GM10266 (cell line): ENCODE measurements at regions not wholly inside any gene's neighbourhood (a gene's known extent, or its start where the extent isn't known, plus 50 kb on each side); places are given as distances from the start of the nearest gene placed in this dataset.
"Not testable (repeated sequence)": the region's sequence is repeated elsewhere in the genome, so short reads cannot be mapped to it uniquely, and the experiment has no call there.

Experiments
- DNase-seq: peaks from one replicate; pipeline ENCODE4 v3.0.0; 2012; ENCODE audit errors: extremely low spot score
- TF ChIP-seq, protein P1 (sequence below): IDR thresholded peaks from 2 replicates; pipeline ENCODE4 v1.5.1; 2012; ENCODE audit warnings: mild to moderate bottlenecking, low read depth; ENCODE audit not compliant: control insufficient read depth, insufficient read depth; ENCODE audit errors: missing control alignments

DNA sequence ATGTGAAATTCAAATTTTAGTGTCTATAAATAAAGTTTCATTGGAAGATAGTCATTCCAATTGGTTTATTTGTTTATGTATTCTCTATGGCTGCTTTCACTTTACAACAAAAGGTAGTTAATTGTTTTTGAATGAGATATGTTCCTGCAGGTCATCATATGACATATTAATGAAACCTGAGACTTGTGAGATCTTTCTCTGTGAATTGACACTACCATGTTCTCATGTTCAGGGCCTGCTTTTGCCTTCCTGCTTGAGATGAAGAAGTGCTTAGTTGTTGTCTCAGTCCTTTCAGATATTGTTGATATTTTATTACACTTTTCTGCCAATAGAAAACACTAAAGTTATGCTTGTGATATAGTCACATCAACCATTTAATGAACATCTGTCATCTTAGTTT is 132.5 kb downstream of the UTRN start:
- TF ChIP-seq, protein P1, sequence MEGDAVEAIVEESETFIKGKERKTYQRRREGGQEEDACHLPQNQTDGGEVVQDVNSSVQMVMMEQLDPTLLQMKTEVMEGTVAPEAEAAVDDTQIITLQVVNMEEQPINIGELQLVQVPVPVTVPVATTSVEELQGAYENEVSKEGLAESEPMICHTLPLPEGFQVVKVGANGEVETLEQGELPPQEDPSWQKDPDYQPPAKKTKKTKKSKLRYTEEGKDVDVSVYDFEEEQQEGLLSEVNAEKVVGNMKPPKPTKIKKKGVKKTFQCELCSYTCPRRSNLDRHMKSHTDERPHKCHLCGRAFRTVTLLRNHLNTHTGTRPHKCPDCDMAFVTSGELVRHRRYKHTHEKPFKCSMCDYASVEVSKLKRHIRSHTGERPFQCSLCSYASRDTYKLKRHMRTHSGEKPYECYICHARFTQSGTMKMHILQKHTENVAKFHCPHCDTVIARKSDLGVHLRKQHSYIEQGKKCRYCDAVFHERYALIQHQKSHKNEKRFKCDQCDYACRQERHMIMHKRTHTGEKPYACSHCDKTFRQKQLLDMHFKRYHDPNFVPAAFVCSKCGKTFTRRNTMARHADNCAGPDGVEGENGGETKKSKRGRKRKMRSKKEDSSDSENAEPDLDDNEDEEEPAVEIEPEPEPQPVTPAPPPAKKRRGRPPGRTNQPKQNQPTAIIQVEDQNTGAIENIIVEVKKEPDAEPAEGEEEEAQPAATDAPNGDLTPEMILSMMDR: no peak
- no peak for DNase-seq

DNA sequence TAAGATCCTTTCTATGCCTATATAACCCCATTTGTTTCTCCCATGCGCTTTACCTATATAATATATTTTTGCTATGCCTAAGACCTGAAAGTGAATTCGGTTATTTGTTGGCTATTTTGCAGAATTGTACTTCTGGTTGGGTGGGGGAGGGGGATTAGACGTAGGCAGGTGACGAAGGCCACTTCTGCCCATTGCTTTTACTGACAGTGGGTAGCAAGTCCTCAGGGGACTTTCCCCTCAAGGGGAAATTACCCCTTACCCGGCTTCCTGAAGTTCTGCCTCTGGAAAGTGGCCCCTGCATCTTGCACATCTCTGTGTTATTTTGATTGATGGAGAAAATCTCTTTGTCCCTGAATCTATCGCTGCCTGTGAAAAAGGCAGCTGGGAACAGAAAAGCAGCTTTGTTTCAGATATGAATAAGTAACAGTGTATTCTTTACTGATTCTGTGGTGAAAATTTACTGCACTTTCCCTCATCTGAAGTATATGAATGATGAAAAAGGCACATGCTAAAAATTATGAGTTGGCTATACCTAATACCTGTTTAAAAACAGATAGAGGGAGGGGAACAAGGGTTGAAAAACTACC is 133.9 kb downstream of the UTRN start:
- no peak for DNase-seq
- TF ChIP-seq, protein P1: no peak

DNA sequence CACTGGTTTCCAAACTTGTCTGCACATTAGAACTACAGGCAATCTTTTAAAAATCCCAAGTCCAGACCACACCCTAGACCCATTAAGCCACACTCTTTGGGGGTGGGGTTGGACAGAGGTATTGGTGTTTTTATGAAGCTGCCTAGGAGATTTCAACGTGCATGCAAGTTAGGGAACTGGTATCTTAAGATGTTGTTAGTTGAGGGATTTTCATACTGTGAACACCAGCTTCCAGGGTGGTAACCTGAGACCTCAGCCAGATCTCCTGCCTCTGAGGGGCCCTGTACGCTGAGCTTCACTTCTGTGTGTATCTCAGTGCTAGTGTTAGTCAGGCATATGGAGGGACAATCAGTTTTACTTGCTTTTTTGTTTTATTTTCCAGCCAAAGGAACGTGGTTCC is 138.0 kb downstream of the UTRN start:
- DNase-seq: no peak
- TF ChIP-seq, protein P1: no peak

DNA sequence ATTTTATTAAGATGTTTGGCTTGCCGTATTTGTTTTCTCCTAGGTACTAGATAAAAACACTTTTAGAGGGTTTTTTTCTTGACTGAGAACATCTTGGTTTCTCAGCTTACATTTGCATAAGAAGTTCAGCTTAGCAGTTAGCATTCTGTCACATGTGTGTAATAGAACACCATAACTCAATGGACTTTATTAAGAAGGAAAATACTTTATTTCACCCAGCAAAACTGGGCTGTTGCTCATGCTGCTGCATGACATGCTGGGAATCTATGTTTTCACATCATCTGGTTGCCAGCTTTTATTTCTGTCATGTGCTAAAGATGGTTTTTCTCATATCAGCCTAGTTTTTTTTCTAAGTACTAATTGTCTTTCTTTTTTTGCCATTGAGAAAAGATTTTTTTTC is 144.6 kb downstream of the UTRN start:
- no peak for DNase-seq
- TF ChIP-seq, protein P1: no peak

DNA sequence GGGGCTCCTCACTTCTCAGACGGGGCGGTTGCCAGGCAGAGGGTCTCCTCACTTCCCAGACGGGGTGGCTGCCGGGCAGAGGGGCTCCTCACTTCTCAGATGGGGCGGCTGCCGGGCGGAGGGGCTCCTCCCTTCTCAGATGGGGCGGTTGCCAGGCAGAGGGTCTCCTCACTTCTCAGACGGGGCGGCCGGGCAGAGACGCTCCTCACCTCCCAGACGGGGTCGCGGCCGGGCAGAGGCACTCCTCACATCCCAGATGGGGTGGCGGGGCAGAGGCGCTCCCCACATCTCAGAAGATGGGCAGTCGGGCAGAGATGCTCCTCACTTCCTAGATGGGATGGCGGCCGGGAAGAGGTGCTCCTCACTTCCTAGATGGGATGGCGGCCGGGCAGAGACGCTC is 148.3 kb downstream of the UTRN start:
- DNase-seq: not testable (repeated sequence)

DNA sequence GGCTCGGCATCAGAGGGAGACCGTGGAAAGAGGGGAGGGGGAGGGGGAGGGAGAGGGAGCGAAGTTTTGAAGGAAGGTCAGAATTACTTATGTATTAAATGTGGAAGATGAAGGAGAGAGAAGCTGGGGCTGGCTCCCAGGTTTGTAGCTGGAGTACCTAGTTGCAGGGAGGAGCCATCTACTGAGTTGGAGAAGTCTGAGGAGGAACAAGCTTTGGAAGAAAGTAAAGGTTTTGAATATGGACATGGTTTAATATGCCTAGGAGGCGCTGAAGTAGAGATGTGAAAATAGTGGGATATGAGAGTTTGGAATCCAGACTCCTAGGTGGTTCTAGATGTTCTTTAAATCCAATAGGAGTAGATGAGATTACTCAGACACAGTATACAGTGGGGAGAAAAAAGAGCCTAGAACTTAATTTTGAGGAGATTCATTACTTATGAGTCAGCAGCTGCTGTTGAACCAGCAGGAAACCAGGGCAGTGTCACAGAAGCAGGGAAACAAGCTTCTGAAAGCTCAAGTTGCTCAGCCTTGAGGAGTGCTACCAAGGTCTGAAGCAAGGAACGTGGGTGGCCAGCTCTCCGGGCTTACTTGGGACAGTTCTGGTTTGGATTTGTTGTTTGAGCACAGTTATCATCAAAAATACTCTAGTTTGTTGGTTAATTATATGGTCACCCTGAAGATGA is 149.3 kb downstream of the UTRN start:
- no peak for DNase-seq
- TF ChIP-seq, protein P1: no peak

DNA sequence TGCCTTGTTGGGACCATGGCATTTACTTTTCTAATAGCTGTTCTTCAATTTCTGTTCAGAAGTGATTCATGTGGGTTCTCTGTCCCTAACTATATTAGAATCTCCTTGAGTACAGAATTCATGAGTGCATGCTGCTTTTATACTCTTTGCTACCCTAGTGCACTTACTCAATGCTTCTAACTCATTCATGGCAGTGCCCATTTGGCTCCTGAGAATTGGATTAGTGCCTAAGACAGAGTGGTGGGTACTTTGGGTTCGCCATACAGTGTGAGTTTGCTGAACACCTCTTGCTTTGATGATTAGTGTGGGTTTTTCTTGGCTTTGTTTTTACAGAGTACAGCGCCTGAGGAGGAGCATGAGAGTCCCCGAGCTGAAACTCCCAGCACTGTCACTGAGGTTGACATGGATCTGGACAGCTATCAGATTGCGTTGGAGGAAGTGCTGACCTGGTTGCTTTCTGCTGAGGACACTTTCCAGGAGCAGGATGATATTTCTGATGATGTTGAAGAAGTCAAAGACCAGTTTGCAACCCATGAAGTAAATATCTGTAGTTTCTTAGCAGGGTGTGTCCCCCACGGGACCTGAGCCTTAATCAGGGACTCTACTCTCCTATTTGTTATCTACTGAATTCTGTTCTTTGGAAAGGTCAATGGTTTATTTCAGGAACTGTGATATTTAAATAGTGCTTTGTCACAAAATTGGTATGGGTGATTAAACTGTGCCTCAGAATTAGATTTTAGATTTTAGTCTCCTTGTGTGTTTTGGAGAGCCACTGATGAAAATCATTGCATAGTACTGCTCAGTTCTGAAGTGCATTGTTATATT is 150.7 kb downstream of the UTRN start:
- TF ChIP-seq, protein P1: no peak

More for the DNA sequence above, 150.7 kb downstream of the UTRN start:
- DNase-seq: no peak
